ENCODE measurements at regions not wholly inside any gene's neighbourhood (a gene's known extent, or its start where the extent isn't known, plus 50 kb on each side); places are given as distances from the start of the nearest gene placed in this dataset.

DNA sequence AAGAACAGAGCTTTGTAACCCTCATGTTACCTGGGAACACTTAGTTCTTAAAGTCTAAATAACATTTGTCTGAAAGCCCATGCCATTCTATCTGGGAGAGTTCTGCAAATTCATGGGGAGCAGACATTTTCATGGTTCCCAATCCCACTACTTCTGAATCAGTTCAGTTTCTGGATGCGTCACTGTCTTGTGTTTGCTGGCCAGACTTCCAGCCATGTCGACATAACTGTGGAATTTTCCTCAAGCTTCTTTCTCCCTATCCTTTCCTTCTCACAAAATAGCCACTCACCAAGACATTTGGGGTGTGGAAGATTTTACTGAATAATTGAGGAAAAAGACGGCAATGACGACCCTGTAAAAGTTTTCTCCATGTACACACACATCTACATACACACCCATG is 272.5 kb downstream of the NEBL start:
- Mint-ChIP-seq H3K4me1 (ENCODE audit: low read depth) (no peaks in the 10 kb centered on the region), H3K27ac (no peak overlapping the region), H3K4me3 (no peak overlapping the region), H3K27me3 (ENCODE audit: low read depth) (no peaks in the 10 kb centered on the region), H3K36me3 (ENCODE audit: low read depth) (no peaks in the 10 kb centered on the region), H3K9me3 (ENCODE audit: insufficient read depth) (no peaks in the 10 kb centered on the region)
- no peak for DNase-seq
- ATAC-seq, result no peak
- POLR2A ChIA-PET, result no interaction called here
- CTCF ChIA-PET, result no interaction called here

DNA sequence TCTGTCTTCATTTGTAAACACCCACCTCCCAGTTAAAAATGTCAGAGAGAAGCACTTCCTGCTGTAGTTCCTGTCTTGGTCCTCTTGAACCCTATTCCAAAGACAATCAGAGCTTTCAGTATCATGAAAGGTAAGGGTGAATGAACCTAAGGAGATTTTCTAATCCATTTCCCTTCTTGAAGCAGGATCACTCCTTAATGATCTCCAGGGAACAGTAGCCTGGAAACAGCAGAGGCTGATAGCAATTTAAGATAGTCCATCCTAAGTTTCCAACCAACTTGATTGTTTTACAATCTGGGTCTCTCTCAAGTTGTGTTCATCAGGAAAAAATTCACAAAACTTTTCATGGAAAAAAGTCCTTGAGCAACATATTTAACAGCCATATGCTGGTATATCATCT is 273.6 kb downstream of the NEBL start:
- POLR2A ChIA-PET, result no interaction called here
- no peak for DNase-seq
- Mint-ChIP-seq H3K27ac (no peak overlapping the region), H3K36me3 (ENCODE audit: low read depth) (no peaks in the 10 kb centered on the region), H3K4me1 (ENCODE audit: low read depth) (no peaks in the 10 kb centered on the region), H3K4me3 (no peak overlapping the region), H3K9me3 (ENCODE audit: insufficient read depth) (no peaks in the 10 kb centered on the region), H3K27me3 (ENCODE audit: low read depth) (no peaks in the 10 kb centered on the region)
- CTCF ChIA-PET, result no interaction called here
- ATAC-seq, result no peak

DNA sequence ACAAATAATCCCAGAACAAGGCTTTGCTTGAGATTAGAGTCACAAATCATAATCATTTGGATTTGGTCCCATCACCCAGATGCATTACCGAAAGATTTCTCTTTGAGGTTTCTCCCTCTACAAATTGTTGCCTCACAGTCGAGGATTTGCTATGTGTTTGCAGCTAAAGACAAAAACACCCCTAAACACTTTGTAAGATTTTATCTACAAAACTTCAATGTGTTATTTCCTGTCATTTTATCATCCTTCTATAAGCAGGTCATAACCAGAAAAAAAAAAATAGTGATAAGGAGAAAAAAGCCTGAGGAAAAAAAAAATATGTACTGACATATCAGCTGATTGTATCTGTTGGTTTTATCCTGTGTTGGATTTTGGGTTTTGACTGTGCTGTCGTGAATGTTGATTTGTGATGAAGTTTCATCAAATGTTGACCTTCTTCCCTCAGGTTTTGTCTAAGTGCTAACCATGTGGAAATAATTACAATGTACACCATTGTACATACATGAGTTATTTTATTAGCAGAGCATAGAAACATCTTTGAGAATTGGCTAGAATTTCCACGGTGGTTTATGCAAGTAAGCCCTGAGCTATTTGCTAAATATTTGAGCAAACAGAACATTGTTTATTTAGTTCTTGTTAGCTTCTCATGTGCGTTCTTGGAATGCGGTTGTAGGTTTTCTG is 274.4 kb downstream of the NEBL start:
- CTCF ChIA-PET, result no interaction called here
- H3K9me3 Mint-ChIP-seq (ENCODE audit: insufficient read depth), result no peaks in the 10 kb centered on the region
- POLR2A ChIA-PET, result no interaction called here
- no peak overlapping the region for H3K4me3 Mint-ChIP-seq
- no peaks in the 10 kb centered on the region for H3K4me1 Mint-ChIP-seq (ENCODE audit: low read depth)
- H3K36me3 Mint-ChIP-seq (ENCODE audit: low read depth), result no peaks in the 10 kb centered on the region
- H3K27me3 Mint-ChIP-seq (ENCODE audit: low read depth), result no peaks in the 10 kb centered on the region
- DNase-seq (no peak), ATAC-seq (no peak)
- no peak overlapping the region for H3K27ac Mint-ChIP-seq

DNA sequence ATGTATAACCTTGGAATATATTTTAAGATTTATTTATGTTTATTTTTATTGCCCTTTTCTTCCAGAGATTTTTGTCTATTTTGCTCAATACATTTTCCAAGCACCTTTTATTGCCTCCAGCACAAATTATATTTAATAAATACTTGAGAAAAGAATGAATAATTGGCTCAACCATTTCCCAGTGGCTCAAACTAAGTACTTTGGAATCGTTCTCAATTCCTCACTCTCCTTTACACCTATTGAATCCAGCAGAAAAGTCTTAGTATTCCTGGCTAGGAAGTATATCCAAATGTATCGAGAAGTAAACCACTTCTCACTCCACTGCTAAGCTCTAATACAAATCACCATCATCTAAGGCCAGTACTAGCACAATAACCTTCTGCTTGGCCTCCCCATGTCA is 276.1 kb downstream of the NEBL start:
- ChIA-PET CTCF (no interaction called here), POLR2A (no interaction called here)
- H3K36me3 Mint-ChIP-seq (ENCODE audit: low read depth), result no peaks in the 10 kb centered on the region
- H3K9me3 Mint-ChIP-seq (ENCODE audit: insufficient read depth), result no peaks in the 10 kb centered on the region
- DNase-seq, result no peak
- H3K4me3 Mint-ChIP-seq, result no peak overlapping the region
- H3K27me3 Mint-ChIP-seq (ENCODE audit: low read depth), result no peaks in the 10 kb centered on the region
- peaks cover 13% of the 10 kb centered on the region for H3K4me1 Mint-ChIP-seq (ENCODE audit: low read depth)
- H3K27ac Mint-ChIP-seq, result no peak overlapping the region
- ATAC-seq, result no peak

DNA sequence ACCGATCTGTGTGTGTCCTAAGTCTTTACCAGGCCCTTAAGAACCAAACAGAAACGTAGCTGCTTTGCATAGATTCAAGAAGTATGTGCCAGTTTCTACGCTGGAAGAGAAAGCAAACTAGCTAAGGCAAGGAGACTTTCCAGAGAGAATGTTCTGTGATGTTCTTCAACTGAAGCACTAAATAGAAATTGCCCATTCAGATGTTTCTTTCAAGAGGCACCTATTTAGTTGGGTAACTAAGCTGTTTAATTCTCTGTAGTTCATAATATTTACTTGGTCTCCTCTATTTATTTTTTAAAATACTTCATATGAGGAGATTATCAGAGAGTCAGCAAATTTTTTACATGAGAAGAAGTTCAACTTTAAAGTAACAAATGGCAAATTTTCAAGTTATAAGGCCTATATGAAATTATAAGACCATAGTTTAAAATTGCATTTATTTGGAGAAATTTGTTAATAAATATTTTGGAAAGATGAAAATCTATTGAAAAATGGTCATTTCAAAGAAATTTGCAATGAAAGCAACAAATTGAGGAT is 279.0 kb downstream of the NEBL start:
- CTCF ChIA-PET, result no interaction called here

DNA sequence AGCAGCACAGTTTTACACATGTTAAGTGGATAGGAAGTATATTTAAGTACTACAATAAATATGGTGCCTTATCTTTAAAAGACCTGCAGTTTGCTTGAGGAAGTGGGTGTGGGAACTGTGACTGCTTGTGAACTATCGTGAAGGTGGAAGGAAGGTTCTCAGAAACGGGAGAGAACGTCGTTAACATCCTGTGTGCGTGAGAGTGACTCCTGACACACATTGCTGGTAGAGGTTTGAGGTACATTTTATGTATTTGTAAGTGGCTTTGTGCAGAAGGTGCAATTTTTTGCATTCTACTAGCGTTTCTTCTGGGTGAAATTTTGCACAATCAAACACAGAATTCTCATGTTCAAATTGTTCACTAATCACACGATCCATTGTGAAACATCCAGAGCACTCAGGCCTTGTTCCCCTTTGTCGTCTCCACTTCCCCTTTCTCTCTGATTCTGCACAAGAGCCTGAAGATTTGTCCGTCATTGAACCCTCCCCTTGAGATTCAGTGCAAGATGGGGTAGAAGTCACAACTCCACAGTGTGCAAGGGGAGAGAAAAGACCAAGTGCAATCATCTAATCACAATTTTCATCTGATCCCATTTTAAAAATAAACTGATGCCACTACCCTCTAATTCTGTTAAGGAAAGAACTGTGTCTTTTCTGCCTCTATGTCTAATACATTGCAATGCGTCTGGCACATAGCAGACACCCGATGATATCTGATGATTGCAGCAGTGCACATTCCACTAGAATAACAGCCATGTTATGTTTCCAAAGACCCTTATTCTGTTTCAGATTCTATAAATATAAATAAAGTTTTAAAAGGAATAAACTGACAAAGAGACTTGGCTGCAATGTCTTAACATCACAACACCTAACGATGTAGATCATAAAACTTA is 279.9 kb downstream of the NEBL start:
- ChIA-PET POLR2A (no interaction called here), CTCF (no interaction called here)
- H3K4me1 Mint-ChIP-seq (ENCODE audit: low read depth), result peaks cover 13% of the 10 kb centered on the region
- ATAC-seq, result peak; percentile 33
- peak; percentile 29 for DNase-seq
- H3K27me3 Mint-ChIP-seq (ENCODE audit: low read depth), result no peaks in the 10 kb centered on the region
- no peaks in the 10 kb centered on the region for H3K9me3 Mint-ChIP-seq (ENCODE audit: insufficient read depth)
- no peaks in the 10 kb centered on the region for H3K36me3 Mint-ChIP-seq (ENCODE audit: low read depth)
- H3K4me3 Mint-ChIP-seq, result no peak overlapping the region
- peak overlapping the region; percentile 74 for H3K27ac Mint-ChIP-seq

More for the DNA sequence above, 279.0 kb downstream of the NEBL start:
- Mint-ChIP-seq H3K36me3 (ENCODE audit: low read depth) (no peaks in the 10 kb centered on the region), H3K27ac (no peak overlapping the region), H3K27me3 (ENCODE audit: low read depth) (no peaks in the 10 kb centered on the region), H3K4me1 (ENCODE audit: low read depth) (peaks cover 13% of the 10 kb centered on the region), H3K4me3 (no peak overlapping the region), H3K9me3 (ENCODE audit: insufficient read depth) (no peaks in the 10 kb centered on the region)
- DNase-seq (no peak), ATAC-seq (no peak)
- POLR2A ChIA-PET, result no interaction called here

DNA sequence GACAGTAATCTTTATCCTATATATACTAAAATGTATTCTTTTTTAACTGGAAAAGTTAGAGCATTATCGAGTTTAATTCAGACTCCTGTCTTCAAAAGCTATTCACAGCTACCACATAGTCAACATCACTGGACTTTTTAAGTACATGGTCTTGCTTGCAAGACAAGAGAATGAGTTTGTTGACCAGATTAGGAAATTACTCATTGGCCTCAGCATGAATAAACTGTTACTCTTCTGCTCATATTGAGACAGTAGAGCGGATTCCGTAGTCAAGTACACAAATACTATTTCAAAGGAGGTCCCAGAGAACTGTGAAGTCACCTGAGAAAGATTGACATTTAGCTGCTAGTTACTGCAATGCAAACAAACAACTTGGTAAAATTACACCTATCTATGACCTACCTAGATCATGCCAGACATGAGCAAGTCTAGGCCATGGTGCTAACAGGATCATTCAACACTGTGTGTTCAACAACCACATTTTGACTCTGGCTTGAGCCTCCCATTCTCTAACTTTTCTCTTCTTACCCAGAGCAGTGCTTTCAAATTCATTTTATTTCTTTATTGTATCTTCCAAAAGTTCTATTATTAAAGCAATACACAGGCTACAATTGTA is 280.9 kb downstream of the NEBL start:
- peaks cover 13% of the 10 kb centered on the region for H3K4me1 Mint-ChIP-seq (ENCODE audit: low read depth)
- no peaks in the 10 kb centered on the region for H3K27me3 Mint-ChIP-seq (ENCODE audit: low read depth)
- no peak for ATAC-seq
- ChIA-PET POLR2A (no interaction called here), CTCF (no interaction called here)
- no peaks in the 10 kb centered on the region for H3K9me3 Mint-ChIP-seq (ENCODE audit: insufficient read depth)
- no peak overlapping the region for H3K27ac Mint-ChIP-seq
- H3K36me3 Mint-ChIP-seq (ENCODE audit: low read depth), result no peaks in the 10 kb centered on the region
- DNase-seq, result no peak
- H3K4me3 Mint-ChIP-seq, result no peak overlapping the region

DNA sequence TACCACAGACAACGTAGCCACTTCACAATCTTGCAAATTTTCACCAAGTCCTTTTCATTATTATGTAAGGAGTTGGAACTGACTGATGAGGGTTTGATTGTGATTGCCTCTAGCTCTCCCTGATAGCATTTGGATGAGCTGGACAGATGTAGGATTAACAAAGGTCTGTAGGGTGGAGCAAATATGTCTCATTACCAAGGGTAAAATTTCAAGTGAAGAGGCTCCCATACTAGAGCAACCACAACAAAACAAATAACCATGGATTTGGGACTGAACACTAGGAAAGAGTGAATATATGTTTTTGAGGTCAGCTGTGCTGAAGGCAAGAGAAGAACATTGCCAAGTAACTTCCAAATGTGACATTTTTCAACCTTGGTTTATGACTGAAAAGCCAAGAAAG is 281.7 kb downstream of the NEBL start:
- Mint-ChIP-seq H3K36me3 (ENCODE audit: low read depth) (no peaks in the 10 kb centered on the region), H3K4me3 (no peak overlapping the region), H3K27me3 (ENCODE audit: low read depth) (no peaks in the 10 kb centered on the region), H3K9me3 (ENCODE audit: insufficient read depth) (no peaks in the 10 kb centered on the region), H3K4me1 (ENCODE audit: low read depth) (peaks cover 13% of the 10 kb centered on the region), H3K27ac (no peak overlapping the region)
- ChIA-PET POLR2A (no interaction called here), CTCF (no interaction called here)
- DNase-seq (no peak), ATAC-seq (no peak)

DNA sequence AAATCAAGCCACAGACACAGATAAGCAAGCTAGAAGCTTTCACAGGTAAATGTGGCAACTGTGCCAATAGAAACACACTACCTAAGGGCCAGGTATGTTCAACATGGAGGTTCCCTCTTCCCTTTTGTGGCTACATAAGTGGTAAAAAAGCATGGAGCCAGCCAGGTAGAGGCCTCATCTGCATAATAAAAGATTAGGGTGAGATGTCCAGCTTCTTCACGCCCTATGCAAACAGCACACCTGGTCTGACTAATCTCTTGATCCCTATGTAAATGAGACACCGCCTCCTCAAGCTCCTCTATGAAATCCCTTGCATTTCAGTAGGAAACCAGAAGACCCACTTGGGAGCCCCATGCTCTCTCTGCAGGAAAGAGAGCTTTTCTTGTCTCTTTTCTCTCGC is 282.2 kb downstream of the NEBL start:
- H3K9me3 Mint-ChIP-seq (ENCODE audit: insufficient read depth), result no peaks in the 10 kb centered on the region
- ChIA-PET CTCF (no interaction called here), POLR2A (no interaction called here)
- H3K27me3 Mint-ChIP-seq (ENCODE audit: low read depth), result no peaks in the 10 kb centered on the region
- DNase-seq (no peak), ATAC-seq (no peak)
- H3K36me3 Mint-ChIP-seq (ENCODE audit: low read depth), result no peaks in the 10 kb centered on the region
- H3K27ac Mint-ChIP-seq, result no peak overlapping the region
- H3K4me3 Mint-ChIP-seq, result no peak overlapping the region
- peaks cover 13% of the 10 kb centered on the region for H3K4me1 Mint-ChIP-seq (ENCODE audit: low read depth)

DNA sequence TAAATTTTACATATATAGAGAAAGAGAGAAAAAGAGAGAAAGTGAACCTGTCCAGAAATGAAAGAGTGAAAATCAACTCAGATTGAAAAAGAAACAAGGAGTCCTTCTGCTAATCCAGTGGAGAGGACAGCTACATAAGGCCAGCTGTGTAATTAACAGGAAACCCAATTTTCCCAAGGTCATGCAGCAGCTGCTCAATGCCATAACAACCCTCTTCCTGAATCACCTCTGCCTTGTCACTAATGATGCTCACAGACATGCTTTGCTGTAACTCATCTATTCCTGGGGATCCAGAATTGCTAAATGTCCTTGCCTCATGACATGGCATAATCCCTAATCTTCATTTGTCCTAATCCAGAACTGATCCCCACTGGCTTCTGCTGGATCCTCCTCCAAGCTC is 288.6 kb downstream of the NEBL start:
- H3K36me3 Mint-ChIP-seq (ENCODE audit: low read depth), result no peaks in the 10 kb centered on the region
- DNase-seq (no peak), ATAC-seq (no peak)
- H3K4me1 Mint-ChIP-seq (ENCODE audit: low read depth), result no peaks in the 10 kb centered on the region
- ChIA-PET POLR2A (no interaction called here), CTCF (no interaction called here)
- peaks cover 6% of the 10 kb centered on the region for H3K9me3 Mint-ChIP-seq (ENCODE audit: insufficient read depth)
- H3K4me3 Mint-ChIP-seq, result no peak overlapping the region
- no peak overlapping the region for H3K27ac Mint-ChIP-seq
- no peaks in the 10 kb centered on the region for H3K27me3 Mint-ChIP-seq (ENCODE audit: low read depth)

DNA sequence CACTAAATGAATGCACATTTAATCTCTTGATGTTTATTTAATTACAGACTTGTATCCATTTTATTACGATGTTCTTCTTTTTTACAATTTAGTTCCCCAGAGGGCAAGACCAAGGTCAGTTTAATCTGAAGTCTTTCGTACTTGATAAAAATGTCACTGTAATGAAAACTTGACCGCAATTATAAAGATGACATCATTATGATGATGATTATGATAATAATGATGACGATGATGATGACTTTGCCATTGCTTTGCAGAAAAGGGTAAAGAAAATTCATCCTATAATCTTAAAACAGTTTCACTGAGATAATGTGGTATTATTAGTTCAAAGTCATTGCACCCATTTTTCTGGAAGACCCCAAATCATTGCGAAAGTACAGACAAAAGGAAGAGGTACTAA is 290.1 kb downstream of the NEBL start:
- no peak for DNase-seq
- Mint-ChIP-seq H3K4me1 (ENCODE audit: low read depth) (no peaks in the 10 kb centered on the region), H3K4me3 (no peak overlapping the region), H3K9me3 (ENCODE audit: insufficient read depth) (peaks cover 6% of the 10 kb centered on the region), H3K27ac (no peak overlapping the region), H3K36me3 (ENCODE audit: low read depth) (no peaks in the 10 kb centered on the region), H3K27me3 (ENCODE audit: low read depth) (no peaks in the 10 kb centered on the region)
- ATAC-seq, result no peak
- ChIA-PET POLR2A (no interaction called here), CTCF (no interaction called here)

DNA sequence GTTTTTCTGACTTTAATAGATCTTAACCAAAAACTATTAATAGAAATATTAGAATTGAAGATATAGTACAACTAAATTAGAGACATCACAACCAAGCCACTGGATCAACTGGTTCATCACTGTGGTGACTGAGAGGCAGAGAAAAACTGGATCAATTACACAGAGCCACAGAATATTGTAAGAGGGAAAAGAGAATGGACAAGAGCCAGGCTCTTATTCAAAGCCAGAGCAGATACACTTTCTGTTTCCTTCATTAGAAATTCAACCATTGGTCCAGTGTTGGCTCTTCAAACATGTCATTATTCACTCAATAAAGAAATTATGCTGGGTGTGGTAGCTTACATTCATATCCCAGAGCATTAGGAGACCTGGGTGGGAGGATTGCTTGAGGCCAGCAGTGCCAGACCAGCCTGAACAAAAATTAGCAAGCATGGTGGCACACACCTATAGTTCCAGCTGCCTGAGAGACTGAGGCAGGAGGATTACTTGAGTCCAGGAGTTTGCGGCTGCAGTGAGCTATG is 295.1 kb downstream of the NEBL start:
- Mint-ChIP-seq H3K9me3 (ENCODE audit: insufficient read depth) (peaks cover 6% of the 10 kb centered on the region), H3K4me1 (ENCODE audit: low read depth) (no peaks in the 10 kb centered on the region), H3K36me3 (ENCODE audit: low read depth) (no peaks in the 10 kb centered on the region), H3K27me3 (ENCODE audit: low read depth) (no peaks in the 10 kb centered on the region), H3K4me3 (no peak overlapping the region), H3K27ac (no peak overlapping the region)
- ATAC-seq (no peak), DNase-seq (no peak)
- ChIA-PET CTCF (no interaction called here), POLR2A (no interaction called here)

Data from activated CD8-positive, alpha-beta T cell treated with anti-CD3 and anti-CD28 coated beads, Interleukin-2, amount 10 ng/mL, durations not matched to agents 7 days and 5 days (primary cell).